Stimulated activated CD4-positive, alpha-beta T cell treated with anti-CD3 and anti-CD28 coated beads, Interleukin-12 subunit alpha, Interleukin-12 subunit beta, amount 100 ng/mL, for 24 hours (primary cell): ENCODE measurements at regions not wholly inside any gene's neighbourhood (a gene's known extent, or its start where the extent isn't known, plus 50 kb on each side); places are given as distances from the start of the nearest gene placed in this dataset.
"Not testable (repeated sequence)": the region's sequence is repeated elsewhere in the genome, so short reads cannot be mapped to it uniquely, and the experiment has no call there.

Experiments
- DNase-seq, 2 experiments: peaks; one replicate each; pipeline ENCODE4 v3.0.0-alpha.2; 2020; ENCODE audit warnings: low read depth in 2 of 2

DNA sequence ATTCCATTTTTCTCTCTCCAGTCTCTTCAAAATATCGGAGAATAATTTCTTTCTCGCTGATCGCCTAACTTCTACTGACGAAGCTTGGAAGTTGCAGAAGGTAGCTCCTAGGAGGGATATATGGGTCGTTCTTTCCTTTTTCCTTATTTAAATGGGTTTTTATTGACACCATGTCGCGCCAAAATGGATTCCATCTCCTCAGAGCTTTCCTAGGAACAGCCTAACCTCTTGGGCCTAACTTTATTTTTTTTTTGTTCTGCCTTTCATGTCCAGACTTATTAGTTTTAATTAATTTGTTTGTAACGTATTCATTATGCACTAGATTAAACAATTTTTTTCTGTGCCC, 92.0 kb upstream of the XIST start:
- DNase-seq, result no peak

DNA sequence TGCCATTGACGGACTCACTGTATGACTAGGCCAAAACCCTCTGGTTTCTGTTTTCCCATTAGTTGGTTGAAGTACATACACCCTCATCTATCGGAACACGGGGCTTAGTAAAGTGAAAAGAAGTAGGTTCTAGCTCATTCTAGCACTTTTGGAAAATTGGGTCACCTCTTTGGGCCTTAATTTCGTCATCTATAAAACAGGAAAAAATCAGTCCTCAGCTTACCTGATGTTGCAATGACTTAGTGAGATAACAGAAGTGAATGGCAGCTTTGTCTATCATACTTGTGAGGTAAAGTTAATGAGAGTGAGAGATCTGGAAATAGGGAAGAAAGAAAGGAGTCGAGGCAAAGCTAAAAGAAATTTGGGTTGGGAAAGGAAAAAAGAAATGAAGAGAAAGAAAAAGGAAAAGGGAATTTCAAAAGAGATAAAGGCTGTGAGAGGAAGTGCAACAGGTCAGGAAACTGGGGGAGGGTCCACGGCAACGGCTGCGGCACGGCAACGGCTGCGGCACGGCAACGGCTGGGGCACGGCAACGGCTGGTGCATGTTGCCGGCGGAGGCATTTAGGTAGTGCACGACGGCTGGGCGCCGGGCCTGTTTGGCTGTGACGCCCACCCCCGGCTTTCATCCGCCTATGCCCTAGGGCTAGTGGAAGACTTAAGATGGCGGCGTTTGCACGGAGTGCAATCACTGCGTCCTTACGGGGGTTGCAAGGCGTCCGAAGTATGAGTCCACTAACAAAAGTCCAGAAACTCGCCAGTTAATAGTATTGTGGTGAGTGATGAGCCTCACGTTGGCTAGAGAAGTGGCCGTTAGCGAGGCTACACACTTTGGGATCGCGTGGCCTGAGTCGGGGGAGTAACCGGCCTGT, 91.4 kb upstream of the XIST start:
- peak; percentile 70 to 75 for DNase-seq

DNA sequence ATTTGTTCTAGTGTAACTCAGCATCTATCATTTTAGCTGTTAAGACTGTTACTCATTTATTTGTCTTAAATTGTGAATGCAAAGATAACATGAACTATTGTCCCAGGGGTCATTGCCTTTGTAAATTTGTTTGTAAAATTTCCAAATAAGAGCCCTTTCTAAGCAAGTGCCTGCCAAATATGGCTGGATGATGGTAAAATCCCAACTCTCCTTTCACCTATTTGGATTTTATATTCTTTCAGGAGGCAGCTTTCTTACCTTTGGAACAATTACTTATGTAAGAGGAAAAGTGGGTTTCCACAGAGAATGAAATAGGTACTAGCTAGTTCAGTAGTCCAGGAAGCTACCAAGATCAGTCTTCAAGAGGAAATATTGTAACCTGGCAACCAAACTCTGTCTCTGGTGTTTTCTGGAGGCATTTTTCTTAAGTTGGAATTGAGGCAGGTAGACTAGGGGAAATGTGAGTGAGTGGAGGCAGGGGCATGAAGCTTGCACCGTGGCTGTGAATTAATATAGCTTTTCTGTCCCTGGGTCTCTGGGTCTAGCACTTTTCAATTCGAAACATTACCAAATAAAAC, 88.5 kb upstream of the XIST start:
- no peak for DNase-seq

DNA sequence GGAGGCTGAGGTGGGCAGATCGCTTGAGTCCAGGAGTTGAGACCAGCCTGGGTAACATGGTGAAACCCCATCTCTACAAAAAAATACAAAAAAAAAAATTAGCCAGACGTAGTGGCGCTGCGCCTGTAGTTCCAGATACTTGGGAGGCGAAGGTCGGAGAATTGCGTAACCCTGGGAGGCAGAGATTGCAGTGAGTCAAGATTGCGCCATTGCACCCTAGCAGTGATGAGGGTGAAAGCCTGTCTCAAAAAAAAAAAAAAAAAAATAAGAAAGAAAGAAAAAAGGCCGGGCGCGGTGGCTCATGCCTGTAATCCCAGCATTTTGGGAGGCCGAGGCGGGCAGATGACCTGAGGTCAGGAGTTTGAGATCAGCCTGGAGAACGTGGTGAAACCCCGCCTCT, 85.3 kb upstream of the XIST start:
- DNase-seq, result not testable (repeated sequence)

DNA sequence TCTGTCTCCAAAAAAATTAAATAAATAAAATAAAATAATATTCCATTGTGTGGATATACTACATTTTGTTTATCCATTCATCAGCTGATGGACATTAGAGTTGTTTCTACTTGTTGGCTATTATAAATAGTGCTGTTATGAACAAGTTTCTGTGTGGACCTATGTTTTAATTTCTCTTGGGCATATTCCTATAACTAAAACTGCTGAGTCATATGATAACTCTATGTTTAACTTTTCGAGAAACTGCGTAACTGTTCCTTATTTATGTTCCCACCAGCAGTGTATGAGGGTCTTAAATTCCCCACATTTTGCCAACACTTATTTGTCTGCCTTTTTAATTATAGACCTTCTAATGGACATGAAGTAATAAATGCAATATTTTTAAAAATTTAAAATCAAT, 80.0 kb upstream of the XIST start:
- no peak for DNase-seq

DNA sequence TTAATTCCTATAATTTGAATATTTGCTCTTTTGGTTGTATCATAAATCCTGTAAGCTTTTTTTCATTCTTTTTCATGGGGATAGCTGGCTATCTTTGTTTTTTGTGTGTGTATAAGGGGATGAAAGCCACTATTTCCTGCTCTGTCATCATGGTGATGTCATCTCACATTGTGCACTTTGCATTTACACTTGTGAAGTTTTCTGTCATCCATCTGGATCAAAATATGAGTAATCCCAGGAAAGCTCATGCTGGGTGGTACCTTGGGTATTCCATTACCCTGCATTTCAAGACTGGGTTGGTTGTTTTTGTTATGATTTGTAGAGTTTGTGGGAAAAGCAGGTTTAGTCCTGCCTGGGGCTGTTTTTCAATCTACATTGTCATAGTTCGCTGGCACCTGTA, 77.8 kb upstream of the XIST start:
- no peak for DNase-seq

DNA sequence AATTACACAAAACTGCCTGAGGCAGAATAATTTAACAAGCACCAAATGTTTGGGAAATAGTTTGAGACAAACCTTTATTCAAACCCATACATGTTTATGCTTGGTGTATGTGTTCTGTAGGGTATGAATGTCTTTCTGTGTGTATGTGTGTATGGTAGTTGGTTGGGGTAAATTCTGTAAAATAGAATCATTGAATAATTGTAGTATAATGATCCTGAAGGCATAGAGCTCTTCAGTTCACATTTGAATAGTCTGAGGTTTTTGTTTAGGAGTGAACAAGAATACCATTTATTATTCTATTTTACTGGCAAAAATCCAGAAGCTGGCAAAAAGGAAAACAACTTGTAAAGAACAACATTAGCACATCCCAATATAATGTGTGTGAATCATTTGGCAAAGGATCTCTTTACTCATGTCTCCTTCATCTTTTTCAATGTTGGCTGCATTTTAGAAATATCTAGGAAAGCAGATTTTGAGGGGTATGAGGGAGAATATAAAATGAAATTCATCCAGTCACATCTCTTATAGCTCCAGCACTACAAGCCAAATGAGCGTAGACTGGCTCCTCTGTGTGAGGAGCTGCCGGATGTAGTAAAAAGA, 70.4 kb upstream of the XIST start:
- DNase-seq, result no peak

DNA sequence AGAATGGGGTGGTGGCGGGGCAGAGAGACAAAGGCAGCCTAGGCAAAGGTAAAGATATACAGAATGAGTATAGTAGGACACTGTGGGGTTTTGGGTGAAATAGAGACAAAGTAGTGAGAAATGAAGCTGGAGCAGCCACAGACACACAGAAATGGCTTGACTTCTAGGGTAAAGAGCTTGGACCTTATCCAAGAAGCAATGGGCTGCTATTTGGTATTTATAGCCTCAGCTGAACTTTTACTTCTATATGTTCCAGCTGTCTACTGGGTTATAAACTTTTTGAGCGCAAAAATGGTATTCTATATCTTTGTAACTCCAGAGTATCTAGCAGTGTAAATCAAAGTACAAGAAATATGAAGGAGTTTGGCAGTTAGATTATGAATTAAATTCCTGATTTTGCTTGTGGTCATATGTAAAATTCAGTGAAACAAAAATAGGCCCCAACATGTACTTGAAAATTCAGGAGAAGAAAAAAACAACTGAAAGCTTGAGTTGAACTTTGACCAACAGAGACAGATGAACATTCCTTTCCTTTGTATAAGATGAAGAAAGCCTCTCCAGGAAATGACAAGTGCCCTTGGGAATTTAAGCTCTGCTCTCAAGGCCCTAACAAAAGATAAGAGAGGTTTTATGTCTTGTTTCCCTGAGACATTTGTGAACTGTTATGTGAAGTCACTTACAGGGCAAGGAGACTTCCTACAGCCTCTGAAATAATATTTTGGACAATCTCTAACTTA, 64.6 kb upstream of the XIST start:
- no peak for DNase-seq

DNA sequence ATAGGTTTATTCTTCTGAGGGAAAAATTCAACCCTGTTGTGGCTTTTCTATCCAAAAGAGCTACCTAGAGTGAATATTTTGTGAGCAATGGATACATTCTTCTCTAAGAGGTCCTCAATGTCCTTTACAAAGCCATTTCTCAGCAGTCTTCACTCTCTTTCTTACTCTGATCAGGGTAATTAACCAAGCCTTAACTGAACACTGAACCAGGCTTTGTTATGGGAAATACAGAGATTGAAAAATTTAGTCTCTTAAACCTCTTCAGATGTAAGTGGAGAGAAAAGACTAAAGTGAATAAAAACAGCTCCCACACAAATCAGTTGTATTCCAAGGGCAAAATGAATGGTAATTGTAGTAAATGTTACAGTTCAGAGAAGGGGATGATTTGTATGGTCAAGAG, 64.0 kb upstream of the XIST start:
- no peak for DNase-seq

DNA sequence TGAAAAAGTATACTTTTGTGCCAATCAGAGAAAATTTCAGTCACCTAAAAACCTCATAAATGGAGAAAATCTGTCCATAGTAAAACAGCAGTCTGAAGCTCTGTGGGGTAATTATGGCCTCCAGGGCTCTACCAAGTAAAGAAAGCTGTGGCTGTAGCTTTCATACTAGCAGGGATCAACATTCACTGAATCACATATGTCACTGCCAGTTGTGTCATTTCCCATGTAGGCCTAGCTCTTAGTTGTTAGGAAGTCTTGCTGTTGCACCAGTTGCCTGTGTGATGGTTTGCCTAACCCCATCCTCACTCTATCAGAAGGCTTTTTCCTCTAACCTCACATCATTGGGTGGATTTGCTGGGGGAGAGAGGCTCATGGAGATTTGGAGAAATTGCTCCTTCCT, 62.3 kb upstream of the XIST start:
- not testable (repeated sequence) for DNase-seq

DNA sequence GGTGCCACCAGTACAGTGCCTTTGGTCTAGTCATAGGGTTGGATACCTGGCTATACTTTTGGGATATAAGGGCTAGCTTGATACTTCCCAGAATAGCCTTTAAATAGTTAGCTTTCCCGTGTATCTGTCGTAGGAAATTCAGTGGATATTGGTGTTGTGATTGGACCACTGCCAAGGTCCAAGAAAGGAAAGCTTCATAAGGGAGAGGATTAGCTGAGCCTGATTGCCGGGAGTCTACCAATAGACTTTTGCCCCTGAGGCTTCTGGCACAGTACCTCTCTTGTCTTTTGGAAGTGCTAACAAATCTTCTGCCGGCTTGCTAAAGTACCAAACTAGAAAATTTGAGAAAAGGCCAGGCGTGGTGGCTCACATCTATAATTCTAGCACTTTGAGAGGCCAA, 61.1 kb upstream of the XIST start:
- no peak for DNase-seq

DNA sequence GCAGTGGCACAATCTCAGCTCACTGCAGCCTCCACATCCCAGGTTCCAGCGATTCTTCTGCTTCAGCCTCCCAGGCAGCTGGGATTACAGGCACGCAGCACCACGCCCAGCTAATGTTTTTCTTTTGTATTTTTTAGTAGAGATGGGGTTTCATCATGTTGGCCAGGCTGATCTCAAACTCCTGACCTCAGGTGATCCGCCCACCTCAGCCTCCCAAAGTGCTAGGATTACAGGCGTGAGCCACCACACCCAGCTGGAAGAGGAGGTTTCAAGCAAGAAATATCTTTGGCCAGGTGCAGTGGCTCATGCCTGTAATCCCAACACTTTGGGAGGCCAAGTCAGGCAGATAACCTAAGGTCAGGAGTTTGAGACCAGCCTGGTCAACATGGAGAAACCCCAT, 59.4 kb upstream of the XIST start:
- not testable (repeated sequence) for DNase-seq

DNA sequence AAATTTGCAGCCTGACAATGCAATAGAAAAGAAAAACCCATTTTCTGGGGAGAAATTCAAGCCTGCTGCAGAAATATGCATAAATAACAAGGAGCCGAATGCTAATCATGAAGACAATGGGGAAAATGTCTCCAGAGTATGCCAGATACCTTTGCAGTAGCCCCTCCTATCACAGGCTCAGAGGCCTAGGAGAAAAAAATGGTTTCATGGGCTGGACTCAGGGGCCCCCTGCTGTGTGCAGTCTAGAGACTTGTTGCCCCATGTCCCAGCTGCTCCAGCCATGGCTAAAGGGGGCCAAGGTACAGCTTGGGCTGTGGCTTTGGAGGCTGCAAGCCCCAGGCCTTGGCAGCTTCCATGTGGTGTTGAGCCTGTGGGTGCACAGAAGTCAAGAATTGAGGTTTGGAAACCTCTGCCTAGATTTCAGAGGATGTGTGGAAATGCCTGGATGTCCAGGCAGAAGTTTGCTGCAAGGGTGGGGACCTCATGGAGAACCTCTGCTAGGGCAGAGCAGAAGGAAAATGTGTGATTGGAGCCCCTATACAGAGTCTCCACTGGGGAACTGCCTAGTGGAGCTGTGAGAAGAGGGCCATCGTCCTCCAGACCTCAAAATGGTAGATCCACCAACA, 53.3 kb upstream of the XIST start:
- not testable (repeated sequence) for DNase-seq

DNA sequence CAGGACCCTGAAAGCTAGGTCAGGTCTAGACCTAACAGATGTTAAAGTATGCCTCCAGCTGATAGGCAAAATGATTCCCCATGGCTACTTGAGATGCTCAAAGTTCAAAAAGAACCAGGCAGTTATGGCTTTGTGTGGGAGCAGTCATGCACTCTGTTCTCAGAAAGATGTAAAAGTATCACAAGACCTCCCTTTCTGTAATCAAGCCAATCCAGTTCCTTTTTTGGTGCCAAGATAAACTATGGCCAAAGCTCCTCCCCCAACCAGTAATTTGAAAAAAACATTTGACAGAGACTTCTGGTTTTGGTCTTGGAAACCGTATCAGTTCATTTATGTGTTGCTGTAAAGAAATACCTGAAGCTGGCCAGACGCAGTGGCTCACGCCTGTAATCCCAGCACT, 51.4 kb upstream of the XIST start:
- no peak for DNase-seq
